Mucosa of rectum (tissue), 2 donors: ENCODE measurements at regions not wholly inside any gene's neighbourhood (a gene's known extent, or its start where the extent isn't known, plus 50 kb on each side); places are given as distances from the start of the nearest gene placed in this dataset.

Source experiments
- H3K27ac ChIP-seq, 2 donors: one replicate each; pipeline ENCODE4 v1.7.0; 2013; ENCODE audit warnings: inconsistent platforms in 2 of 2, low read depth in 2 of 2, low read length in 2 of 2
- H3K27me3 ChIP-seq, 2 donors: one replicate each; pipeline ENCODE4 v1.7.0; 2013; ENCODE audit warnings: low read length in 2 of 2; ENCODE audit not compliant: control insufficient read depth in 2 of 2, insufficient read depth in 2 of 2
- H3K36me3 ChIP-seq, 2 donors: one replicate each; pipeline ENCODE4 v1.7.0; 2013; ENCODE audit warnings: low read length in 2 of 2; ENCODE audit not compliant: control insufficient read depth in 2 of 2, insufficient read depth in 2 of 2
- H3K4me1 ChIP-seq, 2 donors: one replicate each; pipeline ENCODE4 v1.7.0; 2013; ENCODE audit warnings: low read length in 2 of 2, mild to moderate bottlenecking in 1 of 2; ENCODE audit not compliant: control insufficient read depth in 2 of 2, insufficient read depth in 2 of 2
- H3K4me3 ChIP-seq, 2 donors: one replicate each; pipeline ENCODE4 v1.7.0; 2013; ENCODE audit warnings: low read length in 2 of 2
- H3K9ac ChIP-seq, 2 donors: one replicate each; pipeline ENCODE4 v1.7.0; 2013; ENCODE audit warnings: low read length in 2 of 2, low read depth in 1 of 2, mild to moderate bottlenecking in 1 of 2
- H3K9me3 ChIP-seq, 2 donors: one replicate each; pipeline ENCODE4 v1.7.0; 2013; ENCODE audit warnings: low read length in 2 of 2; ENCODE audit not compliant: control insufficient read depth in 2 of 2
- donor health status: healthy.
- donor health status: Normal muscosa, but diverticular disease.

- Histone ChIP-seq H3K9ac (no peak overlapping the region), H3K9me3 (no peaks in the 10 kb centered on the region), H3K27me3 (no peaks in the 10 kb centered on the region), H3K27ac (no peak overlapping the region), H3K4me1 (no peaks in the 10 kb centered on the region), H3K36me3 (no peaks in the 10 kb centered on the region), H3K4me3 (no peak overlapping the region)
These were observed 352.5 kb downstream of the MAFB start for GRCh38 chr20:40336533-40336932.

- H3K27me3 ChIP-seq, result no peaks in the 10 kb centered on the region
- no peaks in the 10 kb centered on the region for H3K9me3 ChIP-seq
- H3K36me3 ChIP-seq, result no peaks in the 10 kb centered on the region
- no peak overlapping the region for H3K9ac ChIP-seq
- no peak overlapping the region for H3K27ac ChIP-seq
- no peaks in the 10 kb centered on the region for H3K4me1 ChIP-seq
- no peak overlapping the region for H3K4me3 ChIP-seq
These were observed 353.1 kb downstream of the MAFB start for GRCh38 chr20:40335901-40336351.

DNA sequence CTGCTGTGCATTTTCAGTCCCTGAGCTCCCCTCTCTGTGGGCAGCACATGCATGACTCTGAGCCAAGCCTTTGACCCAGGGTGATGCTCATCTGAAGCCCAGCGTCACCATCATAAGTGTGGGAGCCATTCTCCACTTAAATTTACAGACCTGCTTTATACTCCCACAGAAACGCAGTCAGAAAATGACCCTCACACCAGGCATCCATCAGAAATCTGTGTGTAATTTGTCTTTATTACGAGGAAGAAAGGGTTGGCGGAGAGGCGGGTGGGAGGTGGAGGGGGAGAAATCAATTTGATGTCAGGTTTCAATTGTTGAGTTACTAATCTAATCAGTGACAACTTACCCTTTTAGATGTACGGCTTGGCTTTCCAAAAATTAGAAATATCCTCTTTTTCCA, 353.6 kb downstream of the MAFB start:
- Histone ChIP-seq H3K9ac (no peak overlapping the region), H3K4me1 (no peaks in the 10 kb centered on the region), H3K36me3 (no peaks in the 10 kb centered on the region), H3K27me3 (no peaks in the 10 kb centered on the region), H3K27ac (no peak overlapping the region), H3K4me3 (no peak overlapping the region), H3K9me3 (no peaks in the 10 kb centered on the region)

DNA sequence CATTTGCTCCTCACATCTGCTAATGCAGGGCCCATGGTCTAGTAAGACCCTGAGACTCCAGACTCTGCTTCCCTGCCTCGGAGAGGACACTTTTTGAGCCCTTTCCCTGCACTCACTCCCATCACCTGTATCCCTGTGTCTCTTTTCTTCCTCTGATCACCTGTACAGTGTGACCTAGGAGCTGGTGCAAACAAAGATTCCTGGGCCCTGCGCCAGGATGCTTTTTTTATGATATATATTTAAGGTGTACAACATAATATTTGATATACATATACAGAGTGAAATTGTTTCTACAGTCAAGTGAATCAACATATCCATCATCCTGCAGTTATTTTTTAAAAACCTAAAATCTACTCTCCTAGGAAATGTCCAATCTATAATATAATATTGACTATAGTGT, 355.4 kb downstream of the MAFB start:
- no peaks in the 10 kb centered on the region for H3K9me3 ChIP-seq
- no peaks in the 10 kb centered on the region for H3K27me3 ChIP-seq
- no peak overlapping the region for H3K9ac ChIP-seq
- no peaks in the 10 kb centered on the region for H3K4me1 ChIP-seq
- H3K4me3 ChIP-seq, result no peak overlapping the region
- H3K27ac ChIP-seq, result no peak overlapping the region
- no peaks in the 10 kb centered on the region for H3K36me3 ChIP-seq

DNA sequence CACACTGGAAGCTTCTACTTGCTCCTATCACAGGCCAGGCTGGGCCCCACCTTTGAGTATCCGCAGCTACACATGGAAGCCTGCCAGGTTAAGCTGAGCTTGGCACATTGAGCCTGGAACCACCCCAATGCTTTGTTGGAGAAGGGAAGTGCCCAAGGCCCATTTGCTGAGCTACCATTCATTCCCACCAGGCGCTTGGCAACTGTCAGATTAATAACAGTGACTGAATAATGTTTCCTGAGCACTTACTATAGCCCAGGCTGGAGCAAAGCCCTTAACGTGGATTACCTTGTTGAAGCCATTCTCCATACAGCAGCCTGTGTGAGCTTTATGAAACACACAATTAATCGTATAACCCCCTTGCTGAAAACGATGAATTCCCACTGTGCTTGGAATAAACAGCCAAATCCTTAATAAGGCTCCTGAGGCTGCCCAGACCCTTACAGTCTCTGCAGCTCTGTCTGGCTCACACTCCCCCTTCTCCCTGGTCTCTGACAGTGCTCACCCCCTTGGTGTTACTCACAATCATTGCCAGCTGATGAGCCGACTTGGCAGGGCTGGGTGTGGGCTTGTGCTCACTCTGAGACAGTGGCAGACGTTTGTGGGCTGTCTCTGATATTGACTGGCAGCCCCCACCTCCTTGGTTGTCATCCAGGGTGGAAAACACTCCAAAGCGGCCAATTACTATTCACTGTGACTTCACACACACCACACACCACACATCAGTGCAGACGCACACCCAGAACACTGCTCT, 357.1 kb downstream of the MAFB start:
- H3K36me3 ChIP-seq, result no peaks in the 10 kb centered on the region
- no peaks in the 10 kb centered on the region for H3K9me3 ChIP-seq
- no peak overlapping the region for H3K27ac ChIP-seq
- H3K9ac ChIP-seq, result no peak overlapping the region
- no peak overlapping the region for H3K4me3 ChIP-seq
- H3K4me1 ChIP-seq, result no peaks in the 10 kb centered on the region
- no peaks in the 10 kb centered on the region for H3K27me3 ChIP-seq

GRCh38 chr20:40331249-40331648, 357.8 kb downstream of the MAFB start:
- H3K27me3 ChIP-seq, result no peaks in the 10 kb centered on the region
- no peaks in the 10 kb centered on the region for H3K36me3 ChIP-seq
- H3K4me3 ChIP-seq, result no peak overlapping the region
- no peak overlapping the region for H3K27ac ChIP-seq
- no peak overlapping the region for H3K9ac ChIP-seq
- no peaks in the 10 kb centered on the region for H3K4me1 ChIP-seq
- no peaks in the 10 kb centered on the region for H3K9me3 ChIP-seq

DNA sequence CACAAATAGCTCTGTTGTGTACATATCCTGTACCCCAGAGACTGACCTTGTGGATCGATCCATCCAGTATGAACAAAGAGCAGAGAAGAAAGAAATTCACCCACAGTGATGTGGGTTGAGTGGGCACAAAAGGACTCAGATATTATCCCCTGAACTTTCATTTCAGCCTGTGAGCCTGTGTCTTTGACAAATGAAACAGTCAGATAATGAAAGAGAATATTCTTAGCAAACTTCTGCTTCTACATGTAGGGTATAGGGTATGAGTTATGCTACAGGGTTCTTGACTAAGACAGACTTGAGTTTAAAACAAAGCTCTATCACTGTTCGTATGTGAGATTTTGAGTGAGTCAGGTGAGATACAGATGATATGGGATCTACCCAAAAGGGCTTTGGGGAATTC, 359.7 kb downstream of the MAFB start:
- H3K4me3 ChIP-seq, result no peak overlapping the region
- H3K36me3 ChIP-seq, result no peaks in the 10 kb centered on the region
- no peak overlapping the region for H3K27ac ChIP-seq
- no peak overlapping the region for H3K9ac ChIP-seq
- H3K4me1 ChIP-seq, result no peaks in the 10 kb centered on the region
- H3K27me3 ChIP-seq, result no peaks in the 10 kb centered on the region
- H3K9me3 ChIP-seq, result no peaks in the 10 kb centered on the region

GRCh38 chr20:40326784-40327183, 362.3 kb downstream of the MAFB start:
- H3K9me3 ChIP-seq, result no peaks in the 10 kb centered on the region
- no peaks in the 10 kb centered on the region for H3K27me3 ChIP-seq
- H3K4me3 ChIP-seq, result no peak overlapping the region
- H3K4me1 ChIP-seq, result no peaks in the 10 kb centered on the region
- no peak overlapping the region for H3K9ac ChIP-seq
- H3K27ac ChIP-seq, result no peak overlapping the region
- no peaks in the 10 kb centered on the region for H3K36me3 ChIP-seq

GRCh38 chr20:40325006-40325568, 363.9 kb downstream of the MAFB start:
- Histone ChIP-seq H3K4me1 (no peaks in the 10 kb centered on the region), H3K36me3 (no peaks in the 10 kb centered on the region), H3K4me3 (no peak overlapping the region), H3K27me3 (no peaks in the 10 kb centered on the region), H3K9ac (no peak overlapping the region), H3K9me3 (no peaks in the 10 kb centered on the region), H3K27ac (no peak overlapping the region)

GRCh38 chr20:40323361-40323794, 365.7 kb downstream of the MAFB start:
- H3K27ac ChIP-seq, result no peak overlapping the region

More at GRCh38 chr20:40323361-40323794, 365.7 kb downstream of the MAFB start:
- H3K9me3 ChIP-seq, result no peaks in the 10 kb centered on the region
- no peak overlapping the region for H3K4me3 ChIP-seq
- no peak overlapping the region for H3K9ac ChIP-seq
- H3K36me3 ChIP-seq, result no peaks in the 10 kb centered on the region
- no peaks in the 10 kb centered on the region for H3K27me3 ChIP-seq
- no peaks in the 10 kb centered on the region for H3K4me1 ChIP-seq
